ENCODE measurements at regions not wholly inside any gene's neighbourhood (a gene's known extent, or its start where the extent isn't known, plus 50 kb on each side); places are given as distances from the start of the nearest gene placed in this dataset.

DNA sequence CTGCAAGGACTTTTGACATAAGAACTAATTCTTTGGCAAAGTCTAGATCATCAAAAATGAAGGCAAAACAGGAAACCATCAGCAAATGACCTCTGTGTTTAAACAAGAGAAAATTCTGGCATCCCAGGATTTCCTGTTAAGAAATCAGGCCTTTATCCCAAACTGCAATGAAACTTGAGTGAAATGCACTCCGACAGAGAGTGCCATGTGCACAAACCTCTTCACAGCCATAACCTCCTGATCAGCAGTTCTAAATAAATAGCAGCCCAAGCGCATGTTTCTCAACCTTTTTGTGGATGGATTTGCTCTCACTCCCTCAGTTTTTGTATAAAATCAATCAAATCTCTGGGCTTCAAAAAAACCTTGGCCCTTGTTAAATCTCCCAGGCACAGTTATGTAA is 107.7 kb upstream of the EEPD1 start:
- TF ChIP-seq, protein P1, sequence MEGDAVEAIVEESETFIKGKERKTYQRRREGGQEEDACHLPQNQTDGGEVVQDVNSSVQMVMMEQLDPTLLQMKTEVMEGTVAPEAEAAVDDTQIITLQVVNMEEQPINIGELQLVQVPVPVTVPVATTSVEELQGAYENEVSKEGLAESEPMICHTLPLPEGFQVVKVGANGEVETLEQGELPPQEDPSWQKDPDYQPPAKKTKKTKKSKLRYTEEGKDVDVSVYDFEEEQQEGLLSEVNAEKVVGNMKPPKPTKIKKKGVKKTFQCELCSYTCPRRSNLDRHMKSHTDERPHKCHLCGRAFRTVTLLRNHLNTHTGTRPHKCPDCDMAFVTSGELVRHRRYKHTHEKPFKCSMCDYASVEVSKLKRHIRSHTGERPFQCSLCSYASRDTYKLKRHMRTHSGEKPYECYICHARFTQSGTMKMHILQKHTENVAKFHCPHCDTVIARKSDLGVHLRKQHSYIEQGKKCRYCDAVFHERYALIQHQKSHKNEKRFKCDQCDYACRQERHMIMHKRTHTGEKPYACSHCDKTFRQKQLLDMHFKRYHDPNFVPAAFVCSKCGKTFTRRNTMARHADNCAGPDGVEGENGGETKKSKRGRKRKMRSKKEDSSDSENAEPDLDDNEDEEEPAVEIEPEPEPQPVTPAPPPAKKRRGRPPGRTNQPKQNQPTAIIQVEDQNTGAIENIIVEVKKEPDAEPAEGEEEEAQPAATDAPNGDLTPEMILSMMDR (IDR thresholded peaks at IDR 0.05), result no peak

DNA sequence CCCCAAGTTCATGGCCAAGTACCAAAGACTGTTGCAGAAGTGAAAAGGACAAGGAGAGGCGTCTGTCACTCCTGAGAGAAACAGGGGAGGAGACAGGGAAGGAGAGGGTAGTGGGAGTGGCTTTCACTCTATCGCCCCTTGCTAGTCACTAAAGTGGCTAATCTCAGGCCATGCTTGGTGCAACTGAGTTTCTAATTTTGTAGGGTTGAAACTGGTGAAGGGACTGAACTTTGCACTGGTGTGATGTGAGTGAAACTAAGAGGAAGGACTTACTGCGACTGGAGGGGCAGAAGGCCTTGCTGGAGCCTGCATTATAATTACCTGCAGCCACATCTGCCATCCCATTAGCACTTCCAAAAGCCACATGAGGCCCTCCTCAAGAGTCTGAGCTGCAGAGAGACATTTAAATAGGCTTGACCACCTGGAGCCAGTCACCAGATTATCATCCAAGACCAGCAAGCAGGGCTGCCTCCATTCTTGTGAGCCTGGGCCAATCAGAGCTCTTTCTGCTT is 107.2 kb upstream of the EEPD1 start:
- TF ChIP-seq, protein P1 (IDR thresholded peaks at IDR 0.05), result no peak

- TF ChIP-seq, protein P1 (IDR thresholded peaks at IDR 0.05), result no peak
Observed at GRCh38 chr7:36047091-36047658, 105.9 kb upstream of the EEPD1 start.

- TF ChIP-seq, protein P1 (IDR thresholded peaks at IDR 0.05), result no peak
Observed at GRCh38 chr7:36048141-36048901, 104.7 kb upstream of the EEPD1 start.

DNA sequence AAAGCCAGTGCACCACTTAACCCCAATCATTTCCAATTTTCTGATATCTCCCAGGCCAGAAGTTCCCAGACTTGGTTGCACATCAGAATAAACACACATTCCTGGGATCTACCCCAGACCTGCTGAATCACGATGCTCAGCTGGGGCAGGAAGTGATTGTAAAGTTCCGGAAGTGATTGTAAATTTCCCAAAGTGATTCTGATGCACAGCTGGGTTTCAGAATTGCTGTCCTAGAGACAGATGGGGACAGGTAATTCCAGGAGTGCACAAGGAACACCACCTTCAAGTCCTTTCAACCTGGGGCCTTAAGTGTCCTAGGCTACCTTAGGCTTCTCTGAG is 104.2 kb upstream of the EEPD1 start:
- TF ChIP-seq, protein P1 (IDR thresholded peaks at IDR 0.05), result no peak

GRCh38 chr7:36051501-36051900 is 101.6 kb upstream of the EEPD1 start:
- TF ChIP-seq, protein P1 (IDR thresholded peaks at IDR 0.05), result no peak

DNA sequence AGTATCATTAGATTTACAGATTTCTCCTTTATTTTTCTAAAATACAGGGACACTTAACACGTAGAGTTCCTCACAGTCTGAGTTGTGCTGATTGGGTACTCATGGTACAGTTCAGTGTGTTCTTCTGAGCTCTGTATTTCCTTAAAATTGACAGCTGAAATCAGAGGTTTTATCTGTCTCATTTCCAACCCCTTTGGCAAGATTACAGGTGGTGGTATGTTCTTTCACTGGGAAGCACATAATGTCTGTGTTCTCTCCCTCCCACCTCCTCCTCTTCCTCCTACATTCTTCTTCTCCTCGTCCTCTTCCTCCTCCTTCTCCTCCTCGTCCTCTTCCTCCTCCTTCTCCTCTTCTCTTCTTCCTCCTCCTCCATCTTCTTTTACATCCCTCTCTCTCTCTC is 99.5 kb upstream of the EEPD1 start:
- TF ChIP-seq, protein P1 (IDR thresholded peaks at IDR 0.05), result no peak

Data from LNCAP (cell line).